Hepatocyte (in vitro differentiated cells): ENCODE measurements at regions not wholly inside any gene's neighbourhood (a gene's known extent, or its start where the extent isn't known, plus 50 kb on each side); places are given as distances from the start of the nearest gene placed in this dataset.
A peak's percentile ranks its signal among the peaks of the same experiment; 100 is the strongest.

Source experiments
- DNase-seq: peaks from one replicate; pipeline ENCODE4 v3.0.0-alpha.2; 2016; ENCODE audit warnings: low spot score
- H2AFZ ChIP-seq: fragments of 200-600 bp; sonication (generic); 2 replicates; pipeline ENCODE4 v1.6.0; 2016; ENCODE audit warnings: antibody characterized with exemption, mild to moderate bottlenecking
- H3K27ac ChIP-seq: fragments of 200-600 bp; sonication (generic); 2 replicates; pipeline ENCODE4 v1.5.1; 2016; ENCODE audit warnings: mild to moderate bottlenecking
- H3K27me3 ChIP-seq: fragments of 200-600 bp; sonication (generic); 2 replicates; pipeline ENCODE4 v1.6.1; 2016
- H3K36me3 ChIP-seq: fragments of 200-600 bp; sonication (generic); replicated peaks from 2 replicates; pipeline ENCODE4 v1.5.1; 2016; ENCODE audit warnings: low read depth; ENCODE audit not compliant: insufficient read depth
- H3K4me1 ChIP-seq: fragments of 200-600 bp; sonication (generic); 2 replicates; pipeline ENCODE4 v1.5.1; 2016; ENCODE audit warnings: mild to moderate bottlenecking, moderate library complexity; ENCODE audit not compliant: insufficient read depth
- H3K4me2 ChIP-seq: fragments of 200-600 bp; sonication (generic); 2 replicates; pipeline ENCODE4 v1.6.0; 2016
- H3K4me3 ChIP-seq: fragments of 200-600 bp; sonication (generic); 2 replicates; pipeline ENCODE4 v1.5.1; 2016; ENCODE audit warnings: mild to moderate bottlenecking
- H3K79me2 ChIP-seq: fragments of 200-600 bp; sonication (generic); 2 replicates; pipeline ENCODE4 v1.6.0; 2017; ENCODE audit warnings: mild to moderate bottlenecking
- H3K9me2 ChIP-seq: fragments of 200-600 bp; sonication (generic); replicated peaks from 2 replicates; pipeline ENCODE4 v1.6.0; 2017; ENCODE audit warnings: mild to moderate bottlenecking; ENCODE audit not compliant: insufficient read depth
- H3K9me3 ChIP-seq: fragments of 200-600 bp; sonication (generic); 2 replicates; pipeline ENCODE4 v1.5.1; 2016; ENCODE audit warnings: low read depth, mild to moderate bottlenecking
- H4K20me1 ChIP-seq: fragments of 200-600 bp; sonication (generic); 2 replicates; pipeline ENCODE4 v1.6.0; 2016; ENCODE audit warnings: mild to moderate bottlenecking; ENCODE audit not compliant: insufficient read depth, poor library complexity, severe bottlenecking
- EZH2 ChIP-seq: fragments of 200-600 bp; sonication (generic); IDR thresholded peaks from 2 replicates; pipeline ENCODE4 v1.6.1; 2016; ENCODE audit warnings: antibody characterized with exemption, mild to moderate bottlenecking, borderline replicate concordance
- EZH2phosphoT487 ChIP-seq: fragments of 200-600 bp; sonication (generic); IDR thresholded peaks from one replicate; pipeline ENCODE4 v1.6.1; 2018; ENCODE audit warnings: antibody characterized with exemption, mild to moderate bottlenecking, low read depth, moderate library complexity; ENCODE audit not compliant: unreplicated experiment, severe bottlenecking
- WGBS: methylation state at CpG from one replicate; pipeline ENCODE4 v1.1.6; 2016; ENCODE audit warnings: low lambda C conversion rate; ENCODE audit errors: missing lambda C conversion rate; 5-methylcytosine and 5-hydroxymethylcytosine counted together
- TF ChIP-seq, protein P1 (sequence below): fragments of 200-600 bp; sonication (generic); IDR thresholded peaks from 2 replicates; pipeline ENCODE4 v1.5.1; 2016; ENCODE audit warnings: antibody characterized with exemption, mild to moderate bottlenecking; ENCODE audit not compliant: poor library complexity

DNA sequence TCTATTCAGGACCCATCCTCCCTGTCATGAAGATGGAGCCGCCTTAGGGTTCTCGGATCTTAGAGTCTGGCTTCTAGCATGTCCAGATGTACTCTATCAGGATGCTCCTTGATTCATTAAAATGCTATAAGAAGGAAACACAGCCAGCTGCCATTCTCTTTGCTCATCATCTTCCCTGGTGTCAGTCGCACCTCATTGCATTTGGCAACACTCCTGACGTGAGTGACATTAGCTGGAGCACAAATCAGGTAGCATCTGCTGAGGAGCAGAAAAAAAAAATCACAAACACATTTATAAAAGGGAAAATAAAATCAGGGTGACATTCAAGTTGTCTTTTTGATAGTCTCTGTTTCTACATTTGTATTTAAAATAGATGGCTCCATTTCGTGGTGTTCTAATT lies 226.1 kb upstream of the NMUR2 start:
- Histone ChIP-seq H3K4me3 (no peak overlapping the region), H2AFZ (no peak overlapping the region), H3K27ac (no peak overlapping the region), H3K9me2 (no peaks in the 10 kb centered on the region), H3K36me3 (no peaks in the 10 kb centered on the region), H3K79me2 (no peaks in the 10 kb centered on the region), H3K4me1 (no peaks in the 10 kb centered on the region), H3K9me3 (no peaks in the 10 kb centered on the region), H4K20me1 (no peaks in the 10 kb centered on the region), H3K4me2 (no peak overlapping the region), H3K27me3 (no peaks in the 10 kb centered on the region)
- TF ChIP-seq EZH2 (no peak), EZH2phosphoT487 (no peak)
- TF ChIP-seq, protein P1, sequence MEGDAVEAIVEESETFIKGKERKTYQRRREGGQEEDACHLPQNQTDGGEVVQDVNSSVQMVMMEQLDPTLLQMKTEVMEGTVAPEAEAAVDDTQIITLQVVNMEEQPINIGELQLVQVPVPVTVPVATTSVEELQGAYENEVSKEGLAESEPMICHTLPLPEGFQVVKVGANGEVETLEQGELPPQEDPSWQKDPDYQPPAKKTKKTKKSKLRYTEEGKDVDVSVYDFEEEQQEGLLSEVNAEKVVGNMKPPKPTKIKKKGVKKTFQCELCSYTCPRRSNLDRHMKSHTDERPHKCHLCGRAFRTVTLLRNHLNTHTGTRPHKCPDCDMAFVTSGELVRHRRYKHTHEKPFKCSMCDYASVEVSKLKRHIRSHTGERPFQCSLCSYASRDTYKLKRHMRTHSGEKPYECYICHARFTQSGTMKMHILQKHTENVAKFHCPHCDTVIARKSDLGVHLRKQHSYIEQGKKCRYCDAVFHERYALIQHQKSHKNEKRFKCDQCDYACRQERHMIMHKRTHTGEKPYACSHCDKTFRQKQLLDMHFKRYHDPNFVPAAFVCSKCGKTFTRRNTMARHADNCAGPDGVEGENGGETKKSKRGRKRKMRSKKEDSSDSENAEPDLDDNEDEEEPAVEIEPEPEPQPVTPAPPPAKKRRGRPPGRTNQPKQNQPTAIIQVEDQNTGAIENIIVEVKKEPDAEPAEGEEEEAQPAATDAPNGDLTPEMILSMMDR, result no peak
- DNase-seq, result no peak
- 93% methylated on average over 5 of the region's 5 CpGs for WGBS

DNA sequence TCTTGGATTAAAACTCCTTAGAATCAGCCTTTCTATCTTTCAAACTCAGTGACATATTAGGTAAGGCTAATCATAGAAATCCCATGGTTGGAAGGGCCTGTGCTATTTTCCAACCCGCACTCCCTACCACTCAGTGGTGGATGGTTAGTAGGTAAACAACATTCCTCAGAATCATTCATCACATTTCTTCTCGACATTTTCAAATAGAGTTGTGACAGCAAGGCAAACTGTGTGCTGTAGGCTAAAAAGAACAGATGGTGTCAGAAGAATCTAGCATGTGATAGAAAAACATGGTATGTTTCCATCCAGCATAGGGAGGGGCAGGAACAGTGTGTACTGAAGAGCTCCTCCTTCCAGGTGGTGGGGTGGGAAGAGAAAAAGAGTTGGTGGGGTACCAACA lies 227.3 kb upstream of the NMUR2 start:
- H3K27ac ChIP-seq, result peak overlapping the region; percentile 35
- no peaks in the 10 kb centered on the region for H3K9me2 ChIP-seq
- H3K9me3 ChIP-seq, result no peaks in the 10 kb centered on the region
- TF ChIP-seq EZH2phosphoT487 (no peak), EZH2 (no peak)
- TF ChIP-seq, protein P1, result no peak
- no peaks in the 10 kb centered on the region for H3K4me1 ChIP-seq
- no peak for DNase-seq
- no peaks in the 10 kb centered on the region for H4K20me1 ChIP-seq
- H3K36me3 ChIP-seq, result no peaks in the 10 kb centered on the region
- no peak overlapping the region for H2AFZ ChIP-seq
- no peak overlapping the region for H3K4me2 ChIP-seq
- no peaks in the 10 kb centered on the region for H3K27me3 ChIP-seq
- WGBS, result 49% methylated on average over 2 of the region's 2 CpGs
- H3K4me3 ChIP-seq, result no peak overlapping the region
- no peaks in the 10 kb centered on the region for H3K79me2 ChIP-seq

DNA sequence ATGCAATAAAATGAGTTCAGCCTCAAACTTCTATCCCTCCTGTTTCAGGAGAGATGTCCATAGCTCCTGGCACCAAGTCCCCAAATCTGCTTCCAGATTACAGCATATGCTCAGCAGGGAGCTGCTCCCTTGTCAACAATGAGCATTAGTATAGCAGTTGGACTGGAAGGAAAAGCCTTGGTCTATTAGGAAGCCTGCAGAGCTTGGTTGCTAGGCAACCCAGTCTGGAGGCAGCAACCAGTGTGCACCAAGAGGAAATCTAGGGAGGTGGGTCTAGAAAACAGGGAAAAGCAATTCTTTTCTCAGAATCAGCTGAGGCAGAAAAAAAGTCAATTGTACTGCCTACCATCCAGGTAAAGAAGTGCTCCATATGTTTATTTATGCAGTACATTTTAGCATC lies 229.5 kb upstream of the NMUR2 start:
- no peak overlapping the region for H3K4me2 ChIP-seq

More for the DNA sequence above, 229.5 kb upstream of the NMUR2 start:
- TF ChIP-seq, protein P1, result no peak
- TF ChIP-seq EZH2 (no peak), EZH2phosphoT487 (no peak)
- H3K27ac ChIP-seq, result no peak overlapping the region
- no peak overlapping the region for H2AFZ ChIP-seq
- no peaks in the 10 kb centered on the region for H3K4me1 ChIP-seq
- no peaks in the 10 kb centered on the region for H3K27me3 ChIP-seq
- DNase-seq, result peak; percentile 38
- H4K20me1 ChIP-seq, result no peaks in the 10 kb centered on the region
- no peaks in the 10 kb centered on the region for H3K9me3 ChIP-seq
- H3K79me2 ChIP-seq, result no peaks in the 10 kb centered on the region
- H3K4me3 ChIP-seq, result no peak overlapping the region
- no peaks in the 10 kb centered on the region for H3K9me2 ChIP-seq
- no peaks in the 10 kb centered on the region for H3K36me3 ChIP-seq
